Heart left ventricle (tissue), 16 donors: ENCODE measurements at regions not wholly inside any gene's neighbourhood (a gene's known extent, or its start where the extent isn't known, plus 50 kb on each side); places are given as distances from the start of the nearest gene placed in this dataset.

Experiments
- ATAC-seq, 4 donors: fragments of 200-7000 bp; cut with Tn5 transposase; one replicate each; pipeline ENCODE4 v1.9.1; 2020 to 2022; ENCODE audit warnings: moderate library complexity in 4 of 4, mild to moderate bottlenecking in 3 of 4, moderate number of reproducible peaks in 1 of 4
- DNase-seq, 5 donors: peaks; one replicate each; pipeline ENCODE4 v3.0.0-alpha.2; 2020
- H3K27ac ChIP-seq, 12 donors: fragments of 200-600 bp; sonication (generic) in 4 of 12; one replicate each; pipeline versions ENCODE4 v1.5.0 to v1.8.0; 2016 to 2022; ENCODE audit warnings: mild to moderate bottlenecking in 2 of 12
- H3K27me3 ChIP-seq, 9 donors: fragments of 200-600 bp; sonication (generic) in 2 of 9; one replicate each; pipeline versions ENCODE4 v1.5.1 to v1.8.0; 2016 to 2022; ENCODE audit warnings: mild to moderate bottlenecking in 3 of 9
- H3K36me3 ChIP-seq, 9 donors: fragments of 200-600 bp; sonication (generic) in 2 of 9; one replicate each; pipeline versions ENCODE4 v1.5.0 to v1.8.0; 2018 to 2022; ENCODE audit warnings: mild to moderate bottlenecking in 2 of 9
- H3K4me1 ChIP-seq, 12 donors: fragments of 200-600 bp; sonication (generic) in 4 of 12; one replicate each; pipeline versions ENCODE4 v1.5.0 to v1.8.0; 2016 to 2022; ENCODE audit warnings: mild to moderate bottlenecking in 3 of 12
- H3K4me3 ChIP-seq, 12 donors: fragments of 200-600 bp; sonication (generic) in 4 of 12; one replicate each; pipeline versions ENCODE4 v1.5.0 to v1.8.0; 2017 to 2022; ENCODE audit warnings: mild to moderate bottlenecking in 9 of 12, moderate library complexity in 4 of 12
- H3K9me3 ChIP-seq, 12 donors: fragments of 200-600 bp; sonication (generic) in 4 of 12; one replicate each; pipeline versions ENCODE4 v1.5.0 to v1.8.0; 2016 to 2022; ENCODE audit warnings: mild to moderate bottlenecking in 1 of 12
- CTCF ChIP-seq, 12 donors: fragments of 200-600 bp; sonication (generic) in 4 of 12; IDR thresholded peaks; one replicate each; pipeline versions ENCODE4 v1.5.0 to v1.8.0; 2018 to 2022; ENCODE audit warnings: antibody characterized with exemption in 12 of 12, mild to moderate bottlenecking in 5 of 12
- POLR2A ChIP-seq, 2 donors: fragments of 450-650 bp; IDR thresholded peaks; one replicate each; pipeline ENCODE4 v1.6.1; 2017; ENCODE audit warnings: antibody characterized with exemption in 2 of 2, mild to moderate bottlenecking in 2 of 2, moderate library complexity in 2 of 2
- WGBS, 4 donors: extraction: QIAGEN DNeasy Blood & Tissue Kit in 2 of 4; methylation state at CpG; one replicate each; pipeline versions ENCODE4 v1.1.5 to v1.1.7; 2013 to 2018; 5-methylcytosine and 5-hydroxymethylcytosine counted together
- intact Hi-C, 10 donors: fragments of 100-400 bp; cut with DNase I; formaldehyde crosslinking; loops; one replicate each; pipeline versions ENCODE4 v1.11.1 to v1.14.2; 2022
- donor health status: ischemic (EF 13 %, LVEDD 7.1; RV severe dilation, severe dysfunction).
- donor health status: healthy with polysubstance abuse.
- donor health status: DM: no; HTN: yes; CAD: no.
- donor health status: DM: no; HTN: no; CAD: no.
- donor health status: ischemic (EF 25% LVEDD 6.9; RV normal size, moderate dysfunction).
- donor health status: ischemic (EF 25% LVEDD 5.7; RV mildly dilated, moderate dysfunction).
- donor health status: healthy.
- donor health status: DM: yes; HTN: yes; CAD: no.
- donor health status: ischemic (EF 35%, LVEDD 5.7; RV mildly dilated, moderate dysfunction).
- donor health status: nonischemic (EF 11% LVEDD 7.7; RV severe dilation, severe dysfunction).
- donor health status: DM: yes; HTN: yes; CAD: no.
- donor health status: PGD.
- donor health status: ischemic (EF 29% LVEDD 5.4; RV normal size, mild dysfunction).
- donor health status: nonischemic (EF 23%, LVEDD 6.1; RV moderate dilation, normal function).

GRCh38 chr20:56976336-56976735 is 290.1 kb downstream of the BMP7 start:
- TF ChIP-seq CTCF (IDR thresholded peaks at IDR 0.05) (no peak), POLR2A (IDR thresholded peaks at IDR 0.05) (no peak)
- intact Hi-C loops = no loop called here
- no peaks in the 10 kb centered on the region for H3K9me3 ChIP-seq
- H3K4me3 ChIP-seq = no peak overlapping the region
- no peaks in the 10 kb centered on the region for H3K36me3 ChIP-seq
- WGBS, 4 donors = 73 to 80% (median 77%) methylated on average over 6 to 10 of the region's 10 CpGs
- peaks cover 9 to 75% (median 38%) of the 10 kb centered on the region in 9 donors for H3K27me3 ChIP-seq
- DNase-seq = no peak
- ATAC-seq = no peak
- H3K27ac ChIP-seq = no peak overlapping the region
- no peaks in the 10 kb centered on the region for H3K4me1 ChIP-seq

- Histone ChIP-seq H3K27me3 (peaks cover 9 to 57% (median 27%) of the 10 kb centered on the region in 9 donors), H3K36me3 (no peaks in the 10 kb centered on the region), H3K4me1 (no peaks in the 10 kb centered on the region), H3K9me3 (peaks cover 0 to 2% (median 0%) of the 10 kb centered on the region in 12 donors), H3K27ac (no peak overlapping the region), H3K4me3 (no peak overlapping the region)
- ATAC-seq (no peak), DNase-seq (no peak)
- WGBS, 4 donors = 50 to 63% (median 55%) methylated on average over 13 of the region's 13 CpGs
- intact Hi-C loops = no loop called here
- TF ChIP-seq CTCF (IDR thresholded peaks at IDR 0.05) = no peak
- no peak for TF ChIP-seq POLR2A (IDR thresholded peaks at IDR 0.05)
Measured at GRCh38 chr20:56978475-56978874, 288.0 kb downstream of the BMP7 start.

GRCh38 chr20:56979125-56979524 is 287.3 kb downstream of the BMP7 start:
- intact Hi-C loops = no loop called here
- H3K27ac ChIP-seq = no peak overlapping the region
- TF ChIP-seq CTCF (IDR thresholded peaks at IDR 0.05) (no peak), POLR2A (IDR thresholded peaks at IDR 0.05) (no peak)
- H3K9me3 ChIP-seq = peaks cover 0 to 8% (median under 1%) of the 10 kb centered on the region in 12 donors
- H3K36me3 ChIP-seq = no peaks in the 10 kb centered on the region
- H3K4me1 ChIP-seq = no peaks in the 10 kb centered on the region
- 51 to 71% (median 61%) methylated on average over 5 of the region's 5 CpGs for WGBS, 4 donors
- H3K4me3 ChIP-seq = no peak overlapping the region
- peaks cover 9 to 51% (median 21%) of the 10 kb centered on the region in 9 donors for H3K27me3 ChIP-seq
- ATAC-seq = no peak
- no peak for DNase-seq

- ATAC-seq (no peak), DNase-seq (no peak)
- Histone ChIP-seq H3K9me3 (peaks cover 0 to 29% (median 19%) of the 10 kb centered on the region in 12 donors), H3K36me3 (no peaks in the 10 kb centered on the region), H3K4me3 (no peak overlapping the region), H3K27ac (no peak overlapping the region), H3K4me1 (no peaks in the 10 kb centered on the region), H3K27me3 (peaks cover 0 to 29% (median 6%) of the 10 kb centered on the region in 9 donors)
- WGBS, 4 donors = 70 to 79% (median 73%) methylated on average over 5 of the region's 5 CpGs
- no peak for TF ChIP-seq CTCF (IDR thresholded peaks at IDR 0.05)
- no peak for TF ChIP-seq POLR2A (IDR thresholded peaks at IDR 0.05)
- intact Hi-C loops = no loop called here
Measured at GRCh38 chr20:56981301-56981700, 285.1 kb downstream of the BMP7 start.
